NB4 (cell line): ENCODE measurements at regions not wholly inside any gene's neighbourhood (a gene's known extent, or its start where the extent isn't known, plus 50 kb on each side); places are given as distances from the start of the nearest gene placed in this dataset.

ENCODE experiments used
- CTCF ChIP-seq: IDR thresholded peaks from one replicate; pipeline ENCODE4 v1.5.1; 2012; ENCODE audit warnings: low read depth, low read length
- POLR2A ChIP-seq: IDR thresholded peaks from 2 replicates; pipeline ENCODE4 v1.6.1; 2011; ENCODE audit warnings: mild to moderate bottlenecking; ENCODE audit not compliant: insufficient read length; ENCODE audit errors: extremely low read depth

GRCh38 chr1:81517987-81518386 lies 282.7 kb upstream of the ADGRL2 start:
- no peak for TF ChIP-seq CTCF
- TF ChIP-seq POLR2A = no peak
